GM12878 (cell line): ENCODE measurements at regions not wholly inside any gene's neighbourhood (a gene's known extent, or its start where the extent isn't known, plus 50 kb on each side); places are given as distances from the start of the nearest gene placed in this dataset.
A peak's percentile ranks its signal among the peaks of the same experiment; 100 is the strongest.

Experiments used
- ATF7 ChIP-seq: fragments of 450-650 bp; IDR thresholded peaks from 2 replicates; pipeline ENCODE4 v1.6.1; 2016; ENCODE audit warnings: low read depth, mild to moderate bottlenecking
- CBX5 ChIP-seq: sonication (generic); IDR thresholded peaks from 2 replicates; pipeline ENCODE4 v1.6.1; 2016; ENCODE audit warnings: low read depth, moderate library complexity, mild to moderate bottlenecking, inconsistent platforms
- CHD2 ChIP-seq: IDR thresholded peaks from 2 replicates; pipeline ENCODE4 v1.6.1; 2011; ENCODE audit warnings: low read depth, low read length, improper control_type of control experiment, borderline replicate concordance
- CREB1 ChIP-seq: IDR thresholded peaks from 2 replicates; pipeline ENCODE4 v1.6.1; 2012; ENCODE audit warnings: low read depth, mild to moderate bottlenecking, inconsistent platforms
- DPF2 ChIP-seq: fragments of 450-650 bp; IDR thresholded peaks from 2 replicates; pipeline ENCODE4 v1.6.1; 2017; ENCODE audit warnings: mild to moderate bottlenecking
- ETV6 ChIP-seq, 2 experiments: fragments of 450-650 bp in 1 of 2; IDR thresholded peaks in 1 of 2; conservative IDR thresholded peaks in 1 of 2; 2 replicates each; pipeline ENCODE4 v1.6.1; 2014; ENCODE audit warnings: antibody characterized with exemption in 1 of 2, borderline replicate concordance in 1 of 2, low read depth in 1 of 2, mild to moderate bottlenecking in 1 of 2, moderate library complexity in 1 of 2
- MTA2 ChIP-seq: fragments of 450-650 bp; IDR thresholded peaks from 2 replicates; pipeline ENCODE4 v1.6.1; 2016; ENCODE audit warnings: low read depth, mild to moderate bottlenecking, moderate library complexity
- NBN ChIP-seq: fragments of 450-650 bp; IDR thresholded peaks from 2 replicates; pipeline ENCODE4 v1.6.1; 2016
- PAX8 ChIP-seq: fragments of 450-650 bp; IDR thresholded peaks from 2 replicates; pipeline ENCODE4 v1.6.1; 2017; ENCODE audit warnings: mild to moderate bottlenecking, moderate library complexity
- POU2F2 ChIP-seq: IDR thresholded peaks from 3 replicates; pipeline ENCODE4 v1.6.1; 2011; ENCODE audit warnings: low read depth, mild to moderate bottlenecking, low read length, borderline replicate concordance
- RAD21 ChIP-seq: IDR thresholded peaks from 2 replicates; pipeline ENCODE4 v1.6.1; 2011; ENCODE audit warnings: mild to moderate bottlenecking, low read depth, low read length, moderate library complexity; ENCODE audit not compliant: insufficient read depth
- RB1 ChIP-seq: fragments of 450-650 bp; formaldehyde crosslinking; IDR thresholded peaks from 2 replicates; pipeline ENCODE4 v1.6.1; 2017; ENCODE audit warnings: mild to moderate bottlenecking, borderline replicate concordance
- YBX1 ChIP-seq: fragments of 450-650 bp; IDR thresholded peaks from 2 replicates; pipeline ENCODE4 v1.6.1; 2016; ENCODE audit warnings: antibody characterized with exemption
- ZNF217 ChIP-seq: fragments of 450-650 bp; IDR thresholded peaks from 2 replicates; pipeline ENCODE4 v1.6.1; 2017; ENCODE audit warnings: antibody characterized with exemption, mild to moderate bottlenecking
- ZNF384 ChIP-seq: IDR thresholded peaks from 2 replicates; pipeline ENCODE4 v1.6.1; 2012; ENCODE audit warnings: low read depth, mild to moderate bottlenecking, low read length, improper control_type of control experiment, borderline replicate concordance
- ZNF622 ChIP-seq: fragments of 450-650 bp; IDR thresholded peaks from 2 replicates; pipeline ENCODE4 v1.6.1; 2017; ENCODE audit warnings: mild to moderate bottlenecking, inconsistent platforms
- ZZZ3 ChIP-seq: IDR thresholded peaks from 2 replicates; pipeline ENCODE4 v1.6.1; 2011; ENCODE audit warnings: low read depth; ENCODE audit not compliant: control insufficient read depth, insufficient read length
- TF ChIP-seq, protein P1 (sequence below): IDR thresholded peaks from 2 replicates; pipeline ENCODE4 v1.6.1; 2011; ENCODE audit warnings: low read depth, mild to moderate bottlenecking, low read length, moderate library complexity, borderline replicate concordance; ENCODE audit errors: extremely low read depth
- TF ChIP-seq, protein P2 (sequence below): fragments of 450-650 bp; IDR thresholded peaks from 2 replicates; pipeline ENCODE4 v1.6.1; 2017; ENCODE audit warnings: borderline replicate concordance
- TF ChIP-seq, protein P3 (sequence below): fragments of 450-650 bp; IDR thresholded peaks from 2 replicates; pipeline ENCODE4 v1.6.1; 2017; ENCODE audit warnings: antibody characterized with exemption, mild to moderate bottlenecking, moderate library complexity
- TF ChIP-seq, protein P4 (sequence below): IDR thresholded peaks from 2 replicates; pipeline ENCODE4 v1.6.1; 2011; ENCODE audit warnings: low read depth, low read length, improper control_type of control experiment, borderline replicate concordance
- TF ChIP-seq, protein P5 (sequence below): IDR thresholded peaks from 2 replicates; pipeline ENCODE4 v1.6.1; 2012; ENCODE audit warnings: low read depth, low read length, improper control_type of control experiment

DNA sequence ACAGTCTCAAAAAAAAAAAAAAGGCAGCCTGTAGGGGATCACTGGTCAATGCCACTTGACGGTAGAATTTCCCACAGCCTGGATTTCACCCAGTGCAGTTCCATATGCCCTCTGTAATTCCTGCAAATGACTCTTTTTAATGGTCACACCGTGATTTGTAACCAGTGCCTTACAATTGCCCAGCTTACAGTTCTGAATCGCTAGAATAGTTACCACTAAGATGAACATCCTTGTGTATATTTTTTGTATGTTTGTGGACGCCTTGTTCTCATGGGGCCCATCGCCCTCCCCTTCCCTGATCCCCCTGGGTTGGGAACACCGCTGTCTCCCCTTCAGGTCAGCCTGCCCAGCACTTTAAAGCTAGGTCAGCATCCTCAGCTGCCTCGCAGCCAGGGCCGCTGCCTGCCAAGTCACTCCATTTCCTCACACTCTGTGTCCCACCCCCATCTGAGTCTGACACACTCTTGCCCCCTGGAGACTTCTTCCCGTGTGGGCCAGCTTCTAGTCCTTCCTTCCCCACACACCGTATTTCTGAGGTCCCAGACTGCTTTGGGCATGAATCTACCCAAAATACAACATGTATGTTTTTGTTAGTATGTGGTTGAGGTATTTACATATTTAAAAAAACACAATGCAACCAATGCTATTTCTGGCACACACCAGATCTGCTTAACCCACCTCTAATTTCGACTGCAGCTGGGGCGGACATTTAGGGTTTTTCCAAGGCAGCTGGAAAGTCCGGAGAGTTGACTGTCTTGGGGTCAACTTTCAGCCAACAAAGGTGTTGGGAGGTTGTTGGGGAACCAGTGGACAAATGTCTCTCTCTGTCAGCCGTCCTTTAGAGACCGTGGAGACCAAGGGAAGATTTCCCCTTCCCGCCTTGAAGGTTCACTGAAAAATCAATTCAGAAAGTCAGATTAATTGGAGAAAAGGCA is 120.5 kb upstream of the NEK6 start (continued):
- TF ChIP-seq MTA2 (peak; percentile 75), YBX1 (peak; percentile 84), ZNF384 (peak; percentile 92), DPF2 (peak; percentile 74; the same call in 1 of the 2 replicates), ATF7 (peak; percentile 64), CHD2 (peak; percentile 51; the same call in 1 of the 2 replicates), NBN (peak; percentile 79), CREB1 (peak; percentile 43), RB1 (no peak; the same call in 1 of the 2 replicates), ETV6 (conservative IDR thresholded peaks at IDR 0.05 in 1 of 2, IDR thresholded peaks at IDR 0.05 in 1 of 2; ENCODE audit: borderline replicate concordance in 1 of 2, low read depth in 1 of 2) (no peak; a peak in 1 of 4 replicates), ZNF622 (no peak), PAX8 (no peak), RAD21 (peak; percentile 20; the same call in 1 of the 2 replicates), ZZZ3 (no peak), ZNF217 (no peak), POU2F2 (peak; percentile 98), CBX5 (peak; percentile 95; the same call in 1 of the 2 replicates)
- TF ChIP-seq, protein P1, sequence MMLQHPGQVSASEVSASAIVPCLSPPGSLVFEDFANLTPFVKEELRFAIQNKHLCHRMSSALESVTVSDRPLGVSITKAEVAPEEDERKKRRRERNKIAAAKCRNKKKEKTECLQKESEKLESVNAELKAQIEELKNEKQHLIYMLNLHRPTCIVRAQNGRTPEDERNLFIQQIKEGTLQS, result no peak
- TF ChIP-seq, protein P2, sequence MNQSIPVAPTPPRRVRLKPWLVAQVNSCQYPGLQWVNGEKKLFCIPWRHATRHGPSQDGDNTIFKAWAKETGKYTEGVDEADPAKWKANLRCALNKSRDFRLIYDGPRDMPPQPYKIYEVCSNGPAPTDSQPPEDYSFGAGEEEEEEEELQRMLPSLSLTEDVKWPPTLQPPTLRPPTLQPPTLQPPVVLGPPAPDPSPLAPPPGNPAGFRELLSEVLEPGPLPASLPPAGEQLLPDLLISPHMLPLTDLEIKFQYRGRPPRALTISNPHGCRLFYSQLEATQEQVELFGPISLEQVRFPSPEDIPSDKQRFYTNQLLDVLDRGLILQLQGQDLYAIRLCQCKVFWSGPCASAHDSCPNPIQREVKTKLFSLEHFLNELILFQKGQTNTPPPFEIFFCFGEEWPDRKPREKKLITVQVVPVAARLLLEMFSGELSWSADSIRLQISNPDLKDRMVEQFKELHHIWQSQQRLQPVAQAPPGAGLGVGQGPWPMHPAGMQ, result no peak
- TF ChIP-seq, protein P3, sequence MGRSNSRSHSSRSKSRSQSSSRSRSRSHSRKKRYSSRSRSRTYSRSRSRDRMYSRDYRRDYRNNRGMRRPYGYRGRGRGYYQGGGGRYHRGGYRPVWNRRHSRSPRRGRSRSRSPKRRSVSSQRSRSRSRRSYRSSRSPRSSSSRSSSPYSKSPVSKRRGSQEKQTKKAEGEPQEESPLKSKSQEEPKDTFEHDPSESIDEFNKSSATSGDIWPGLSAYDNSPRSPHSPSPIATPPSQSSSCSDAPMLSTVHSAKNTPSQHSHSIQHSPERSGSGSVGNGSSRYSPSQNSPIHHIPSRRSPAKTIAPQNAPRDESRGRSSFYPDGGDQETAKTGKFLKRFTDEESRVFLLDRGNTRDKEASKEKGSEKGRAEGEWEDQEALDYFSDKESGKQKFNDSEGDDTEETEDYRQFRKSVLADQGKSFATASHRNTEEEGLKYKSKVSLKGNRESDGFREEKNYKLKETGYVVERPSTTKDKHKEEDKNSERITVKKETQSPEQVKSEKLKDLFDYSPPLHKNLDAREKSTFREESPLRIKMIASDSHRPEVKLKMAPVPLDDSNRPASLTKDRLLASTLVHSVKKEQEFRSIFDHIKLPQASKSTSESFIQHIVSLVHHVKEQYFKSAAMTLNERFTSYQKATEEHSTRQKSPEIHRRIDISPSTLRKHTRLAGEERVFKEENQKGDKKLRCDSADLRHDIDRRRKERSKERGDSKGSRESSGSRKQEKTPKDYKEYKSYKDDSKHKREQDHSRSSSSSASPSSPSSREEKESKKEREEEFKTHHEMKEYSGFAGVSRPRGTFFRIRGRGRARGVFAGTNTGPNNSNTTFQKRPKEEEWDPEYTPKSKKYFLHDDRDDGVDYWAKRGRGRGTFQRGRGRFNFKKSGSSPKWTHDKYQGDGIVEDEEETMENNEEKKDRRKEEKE, result no peak
- TF ChIP-seq, protein P4, sequence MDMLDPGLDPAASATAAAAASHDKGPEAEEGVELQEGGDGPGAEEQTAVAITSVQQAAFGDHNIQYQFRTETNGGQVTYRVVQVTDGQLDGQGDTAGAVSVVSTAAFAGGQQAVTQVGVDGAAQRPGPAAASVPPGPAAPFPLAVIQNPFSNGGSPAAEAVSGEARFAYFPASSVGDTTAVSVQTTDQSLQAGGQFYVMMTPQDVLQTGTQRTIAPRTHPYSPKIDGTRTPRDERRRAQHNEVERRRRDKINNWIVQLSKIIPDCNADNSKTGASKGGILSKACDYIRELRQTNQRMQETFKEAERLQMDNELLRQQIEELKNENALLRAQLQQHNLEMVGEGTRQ, result no peak
- TF ChIP-seq, protein P5, sequence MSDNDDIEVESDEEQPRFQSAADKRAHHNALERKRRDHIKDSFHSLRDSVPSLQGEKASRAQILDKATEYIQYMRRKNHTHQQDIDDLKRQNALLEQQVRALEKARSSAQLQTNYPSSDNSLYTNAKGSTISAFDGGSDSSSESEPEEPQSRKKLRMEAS, result no peak
